ENCODE measurements at regions not wholly inside any gene's neighbourhood (a gene's known extent, or its start where the extent isn't known, plus 50 kb on each side); places are given as distances from the start of the nearest gene placed in this dataset.

GRCh38 chr15:25985165-25985564 is 122.0 kb upstream of the ATP10A start:
- TF ChIP-seq CTCF (IDR thresholded peaks at IDR 0.05; ENCODE audit: low read depth, low read length) (no peak), MYC (IDR thresholded peaks at IDR 0.05; ENCODE audit: low read depth, low read length) (no peak)
